OCI-LY3 (cell line): ENCODE measurements at regions not wholly inside any gene's neighbourhood (a gene's known extent, or its start where the extent isn't known, plus 50 kb on each side); places are given as distances from the start of the nearest gene placed in this dataset.

Source experiments
- H2AFZ ChIP-seq: fragments of 200-600, 300-600 bp; shearing (Covaris generic); 2 replicates; pipeline ENCODE4 v1.6.0; 2014; ENCODE audit warnings: antibody characterized with exemption, low read depth, low read length
- H3K27ac ChIP-seq: fragments of 200-600, 300-600 bp; sonication (generic); 2 replicates; pipeline ENCODE4 v1.5.1; 2014; ENCODE audit warnings: mild to moderate bottlenecking, low read length, moderate library complexity, mixed read lengths
- H3K27me3 ChIP-seq: fragments of 200-600, 300-600 bp; sonication (generic); 2 replicates; pipeline ENCODE4 v1.6.1; 2014; ENCODE audit warnings: low read depth, low read length, mixed read lengths
- H3K36me3 ChIP-seq: fragments of 200-600, 300-600 bp; sonication (generic); replicated peaks from 2 replicates; pipeline ENCODE3; 2014; ENCODE audit warnings: low read depth, low read length, mixed read lengths
- H3K4me1 ChIP-seq: fragments of 300-600, 200-600 bp; sonication (generic); 2 replicates; pipeline ENCODE4 v1.6.1; 2014; ENCODE audit warnings: low read length, mixed read lengths
- H3K4me2 ChIP-seq: fragments of 200-600, 300-600 bp; sonication (generic); 2 replicates; pipeline ENCODE4 v1.6.1; 2014; ENCODE audit warnings: low read length, mixed read lengths
- H3K4me3 ChIP-seq: fragments of 300-600, 200-600 bp; sonication (generic); 2 replicates; pipeline ENCODE4 v1.5.1; 2014; ENCODE audit warnings: antibody characterized with exemption, mild to moderate bottlenecking, low read length, moderate library complexity
- H3K79me2 ChIP-seq: fragments of 300-600, 200-600 bp; shearing (Covaris generic); 2 replicates; pipeline ENCODE4 v1.6.1; 2014; ENCODE audit warnings: mild to moderate bottlenecking, low read length, mixed read lengths
- H3K9ac ChIP-seq: fragments of 300-600, 200-600 bp; shearing (Covaris generic); 2 replicates; pipeline ENCODE4 v1.6.0; 2014; ENCODE audit warnings: mild to moderate bottlenecking, low read length, moderate library complexity
- H3K9me3 ChIP-seq: fragments of 200-600, 300-600 bp; shearing (Covaris generic); 2 replicates; pipeline ENCODE4 v1.6.1; 2014; ENCODE audit warnings: low read length, mixed read lengths; ENCODE audit not compliant: insufficient read depth
- H4K20me1 ChIP-seq: fragments of 200-600, 300-600 bp; sonication (generic); 2 replicates; pipeline ENCODE4 v1.6.1; 2016; ENCODE audit warnings: low read length, mixed read lengths; ENCODE audit not compliant: insufficient read depth
- CTCF ChIP-seq: fragments of 200-600, 300-600 bp; sonication (generic); IDR thresholded peaks from 2 replicates; pipeline ENCODE4 v1.5.1; 2014; ENCODE audit warnings: antibody characterized with exemption, low read length, low read depth
- EZH2phosphoT487 ChIP-seq: fragments of 200-600 bp; shearing (Covaris generic); IDR thresholded peaks from 2 replicates; pipeline ENCODE4 v1.6.1; 2018; ENCODE audit warnings: antibody characterized with exemption, mixed run types, low read depth

- H3K4me2 ChIP-seq = no peak overlapping the region
- no peaks in the 10 kb centered on the region for H3K9me3 ChIP-seq
- H3K27ac ChIP-seq = no peak overlapping the region
- TF ChIP-seq CTCF = no peak
- no peak for TF ChIP-seq EZH2phosphoT487
- no peak overlapping the region for H2AFZ ChIP-seq
- peaks cover 6% of the 10 kb centered on the region; the same call in 1 of the 2 replicates for H3K4me1 ChIP-seq
- H3K36me3 ChIP-seq = no peaks in the 10 kb centered on the region
- H3K9ac ChIP-seq = no peak overlapping the region
- H3K79me2 ChIP-seq = no peaks in the 10 kb centered on the region
- no peaks in the 10 kb centered on the region for H3K27me3 ChIP-seq
- H3K4me3 ChIP-seq = no peak overlapping the region
- H4K20me1 ChIP-seq = no peaks in the 10 kb centered on the region
Measured at GRCh38 chr6:113437566-113437965, 419.6 kb upstream of the MARCKS start.

- H2AFZ ChIP-seq = no peak overlapping the region
- H3K9ac ChIP-seq = no peak overlapping the region
- no peaks in the 10 kb centered on the region for H4K20me1 ChIP-seq
- peaks cover 6% of the 10 kb centered on the region; the same call in 1 of the 2 replicates for H3K4me1 ChIP-seq
- H3K36me3 ChIP-seq = no peaks in the 10 kb centered on the region
- H3K4me3 ChIP-seq = no peak overlapping the region
- TF ChIP-seq CTCF (no peak), EZH2phosphoT487 (no peak)
- H3K4me2 ChIP-seq = no peak overlapping the region
- no peaks in the 10 kb centered on the region for H3K9me3 ChIP-seq
- no peaks in the 10 kb centered on the region for H3K27me3 ChIP-seq
- no peak overlapping the region for H3K27ac ChIP-seq
- H3K79me2 ChIP-seq = no peaks in the 10 kb centered on the region
Measured at GRCh38 chr6:113439866-113440265, 417.3 kb upstream of the MARCKS start.

DNA sequence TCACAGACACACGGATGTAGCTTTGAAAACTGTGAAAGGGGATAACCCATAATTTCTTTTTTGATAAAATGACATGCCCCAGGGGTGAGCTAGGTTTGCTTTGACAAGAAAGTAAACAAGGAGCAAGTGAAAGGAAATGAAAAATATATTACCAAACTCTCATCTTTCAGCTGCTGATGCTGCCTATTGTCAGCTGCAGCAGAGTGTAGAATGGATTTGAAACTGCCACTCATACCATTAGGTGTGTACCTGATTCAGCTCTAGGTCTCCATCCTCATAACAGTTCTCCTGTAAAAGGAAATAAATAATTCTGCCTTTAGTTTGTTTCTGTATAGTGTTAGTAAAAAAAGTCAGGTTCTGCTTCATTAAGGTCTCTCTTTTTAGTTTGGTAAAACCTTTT, 415.1 kb upstream of the MARCKS start:
- no peaks in the 10 kb centered on the region for H4K20me1 ChIP-seq
- H3K27me3 ChIP-seq = no peaks in the 10 kb centered on the region
- TF ChIP-seq EZH2phosphoT487 (no peak), CTCF (no peak)
- no peaks in the 10 kb centered on the region for H3K79me2 ChIP-seq
- no peak overlapping the region for H2AFZ ChIP-seq
- H3K9me3 ChIP-seq = no peaks in the 10 kb centered on the region
- no peak overlapping the region for H3K4me2 ChIP-seq
- H3K36me3 ChIP-seq = no peaks in the 10 kb centered on the region
- no peak overlapping the region for H3K27ac ChIP-seq
- no peak overlapping the region for H3K4me3 ChIP-seq
- H3K4me1 ChIP-seq = peaks cover 8% of the 10 kb centered on the region
- no peak overlapping the region for H3K9ac ChIP-seq

DNA sequence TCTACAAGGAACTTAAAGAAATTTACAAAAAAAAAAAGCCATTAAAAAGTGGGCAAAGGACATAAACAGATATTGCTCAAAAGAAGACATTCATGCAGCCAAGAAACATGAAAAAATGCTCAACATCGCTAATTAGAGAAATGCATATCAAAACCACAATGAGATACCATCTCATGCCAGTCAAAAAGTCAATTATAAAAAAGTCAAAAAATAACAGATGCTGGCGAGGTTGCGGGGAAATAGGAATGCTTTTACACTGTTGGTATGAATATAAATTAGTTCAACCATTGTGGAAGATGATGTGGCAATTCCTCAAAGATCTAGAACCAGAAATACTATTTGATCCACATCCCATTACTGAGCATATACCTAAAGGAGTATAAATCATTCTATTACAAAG, 411.9 kb upstream of the MARCKS start:
- Histone ChIP-seq H3K4me2 (no peak overlapping the region), H4K20me1 (no peaks in the 10 kb centered on the region), H3K79me2 (no peaks in the 10 kb centered on the region), H2AFZ (no peak overlapping the region), H3K4me1 (peaks cover 13% of the 10 kb centered on the region), H3K27ac (no peak overlapping the region), H3K27me3 (no peaks in the 10 kb centered on the region), H3K4me3 (no peak overlapping the region), H3K36me3 (no peaks in the 10 kb centered on the region), H3K9ac (no peak overlapping the region), H3K9me3 (no peaks in the 10 kb centered on the region)
- TF ChIP-seq CTCF (no peak), EZH2phosphoT487 (no peak)
